HG02678 (cell line): ENCODE measurements at regions not wholly inside any gene's neighbourhood (a gene's known extent, or its start where the extent isn't known, plus 50 kb on each side); places are given as distances from the start of the nearest gene placed in this dataset.
"Not testable (repeated sequence)": the region's sequence is repeated elsewhere in the genome, so short reads cannot be mapped to it uniquely, and the experiment has no call there.

Experiments
- ATAC-seq: cut with Tn5 transposase; IDR thresholded peaks from one replicate; pipeline ENCODE4 v1.9.1; 2021; ENCODE audit warnings: mild to moderate bottlenecking, moderate library complexity; ENCODE audit not compliant: unreplicated experiment

- ATAC-seq = no peak
These were observed 113.0 kb downstream of the GOSR1 start for GRCh38 chr17:30590081-30590733.

- no peak for ATAC-seq
These were observed 112.2 kb downstream of the GOSR1 start for GRCh38 chr17:30589431-30589830.

- ATAC-seq = no peak
These were observed 111.6 kb downstream of the GOSR1 start for GRCh38 chr17:30588798-30589247.

DNA sequence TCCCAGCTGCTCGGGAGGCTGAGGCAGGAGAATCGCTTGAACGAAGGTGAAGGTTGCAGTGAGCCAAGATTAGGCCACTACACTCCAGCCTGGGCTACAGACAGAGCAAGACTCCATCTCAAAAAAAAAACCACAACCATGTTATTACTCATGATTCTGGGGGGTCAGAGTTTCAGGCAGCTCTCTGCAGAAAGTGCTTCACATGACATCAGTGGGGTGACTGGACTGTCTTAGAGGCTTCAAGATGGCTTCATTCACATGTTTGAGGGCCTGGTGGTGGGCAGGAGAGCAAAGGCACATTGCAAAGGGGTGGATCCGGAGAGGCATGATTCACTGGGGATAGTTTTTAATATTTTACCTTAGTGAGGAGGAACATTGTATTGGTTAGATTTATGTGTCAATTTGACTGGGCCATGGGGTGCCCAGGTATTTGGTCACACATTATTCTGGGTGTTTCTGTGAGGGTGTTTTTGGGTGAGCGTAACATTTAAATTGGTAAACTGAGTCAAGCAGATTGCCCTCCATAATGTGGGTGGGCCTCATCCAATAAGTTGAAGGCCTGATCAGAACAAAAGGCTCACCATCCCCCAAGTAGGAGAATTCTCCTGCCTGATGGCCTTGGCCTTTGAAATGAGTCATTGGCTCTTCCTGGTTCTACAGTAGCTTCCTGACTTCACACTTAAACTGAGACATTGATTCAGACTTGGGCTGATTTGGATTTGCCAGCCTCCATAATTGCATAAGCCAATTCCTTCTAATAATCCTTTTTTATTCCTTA, 109.8 kb downstream of the GOSR1 start:
- ATAC-seq = no peak

GRCh38 chr17:30584810-30585209, 107.6 kb downstream of the GOSR1 start:
- no peak for ATAC-seq

- ATAC-seq = no peak
These were observed 103.7 kb downstream of the GOSR1 start for GRCh38 chr17:30580916-30581315.

DNA sequence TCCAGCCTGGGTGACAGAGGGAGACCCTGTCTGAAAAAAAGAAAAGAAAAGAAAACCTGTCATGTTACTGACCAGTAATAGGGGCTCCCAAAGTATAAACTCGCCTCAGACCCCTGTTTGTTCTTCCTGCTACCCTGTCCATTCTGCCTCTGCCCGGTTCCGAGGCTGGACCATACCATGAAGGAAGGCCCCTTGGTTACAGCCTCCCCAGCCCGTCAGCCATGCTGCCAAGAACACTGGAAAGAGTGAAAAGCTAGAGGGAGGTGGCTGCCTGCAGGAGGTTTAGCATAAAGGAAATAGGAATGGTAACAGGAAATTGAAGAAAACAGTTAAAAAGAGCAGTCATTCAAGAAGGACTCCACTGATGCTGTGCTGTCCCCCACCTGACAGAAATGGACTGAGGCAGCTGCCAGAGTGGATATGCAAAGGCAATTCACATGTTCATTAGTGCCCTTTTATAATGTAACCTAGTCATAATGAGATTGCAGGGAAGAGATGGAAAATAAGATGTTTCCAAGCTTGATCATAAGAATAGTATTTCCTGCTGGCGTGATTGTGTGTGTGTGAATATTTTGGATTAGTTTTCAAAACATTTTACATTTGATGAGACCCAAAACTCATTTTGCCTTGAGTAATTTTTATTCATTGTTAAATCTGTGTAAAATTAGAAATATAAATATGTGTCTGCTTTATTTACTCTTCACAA, 102.6 kb downstream of the GOSR1 start:
- ATAC-seq = no peak

GRCh38 chr17:30578015-30578717, 101.0 kb downstream of the GOSR1 start:
- not testable (repeated sequence) for ATAC-seq
